H7 (cell line): ENCODE measurements at regions not wholly inside any gene's neighbourhood (a gene's known extent, or its start where the extent isn't known, plus 50 kb on each side); places are given as distances from the start of the nearest gene placed in this dataset.

Experiments used
- DNase-seq: peaks from one replicate; pipeline ENCODE4 v3.0.0; 2012
- H3K27me3 ChIP-seq: 2 replicates; pipeline ENCODE4 v1.6.0; 2011; ENCODE audit warnings: mild to moderate bottlenecking, low read length; ENCODE audit not compliant: control insufficient read depth, insufficient read depth
- H3K36me3 ChIP-seq: replicated peaks from 2 replicates; pipeline ENCODE4 v1.5.1; 2011; ENCODE audit warnings: low read length; ENCODE audit not compliant: control insufficient read depth, insufficient read depth
- H3K4me3 ChIP-seq: 2 replicates; pipeline ENCODE4 v1.5.1; 2011; ENCODE audit warnings: low read depth, mild to moderate bottlenecking, control low read depth, low read length, moderate library complexity; ENCODE audit not compliant: insufficient read depth

DNA sequence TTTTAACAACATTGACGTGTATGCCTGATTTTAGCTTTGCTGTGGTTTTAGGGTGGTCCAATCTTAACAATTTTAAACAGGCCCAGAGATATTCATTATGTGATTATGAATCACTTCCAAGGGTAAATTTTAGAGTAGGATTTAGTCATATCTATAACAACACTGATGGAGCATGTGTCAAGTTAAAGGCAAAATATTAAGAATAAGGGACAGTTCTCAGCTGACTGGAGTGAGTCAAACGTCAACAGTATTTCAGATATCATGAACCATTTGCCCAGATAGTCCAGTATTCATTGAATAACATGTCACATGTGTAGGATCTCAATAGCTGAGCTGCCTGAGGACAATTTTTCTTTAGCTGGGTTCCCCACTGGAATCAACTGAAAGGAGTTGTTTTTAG lies 61.3 kb upstream of the VCX2 start:
- no peaks in the 10 kb centered on the region for H3K36me3 ChIP-seq
- no peak for DNase-seq
- H3K27me3 ChIP-seq, result no peaks in the 10 kb centered on the region
- H3K4me3 ChIP-seq, result no peak overlapping the region

DNA sequence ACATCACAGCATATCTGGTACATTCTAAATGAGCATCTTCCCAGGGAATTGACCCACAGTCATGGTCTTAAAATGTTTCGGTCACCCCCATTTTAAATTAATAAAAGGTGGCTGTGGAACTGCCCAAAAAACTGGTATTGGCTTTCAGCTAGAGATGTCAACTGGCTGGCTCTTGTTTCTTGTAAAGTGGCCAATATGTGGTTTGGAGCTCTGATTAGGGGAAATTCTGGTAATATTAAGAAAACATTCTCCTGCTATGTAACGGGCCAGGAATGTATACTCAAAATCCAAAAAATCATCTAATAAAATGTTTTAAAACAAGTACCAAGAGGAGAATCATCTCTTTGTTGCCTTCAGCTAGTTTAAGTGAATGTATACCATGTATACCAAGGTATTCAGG lies 62.0 kb upstream of the VCX2 start:
- no peak for DNase-seq
- no peaks in the 10 kb centered on the region for H3K27me3 ChIP-seq
- no peaks in the 10 kb centered on the region for H3K36me3 ChIP-seq
- H3K4me3 ChIP-seq, result no peak overlapping the region

DNA sequence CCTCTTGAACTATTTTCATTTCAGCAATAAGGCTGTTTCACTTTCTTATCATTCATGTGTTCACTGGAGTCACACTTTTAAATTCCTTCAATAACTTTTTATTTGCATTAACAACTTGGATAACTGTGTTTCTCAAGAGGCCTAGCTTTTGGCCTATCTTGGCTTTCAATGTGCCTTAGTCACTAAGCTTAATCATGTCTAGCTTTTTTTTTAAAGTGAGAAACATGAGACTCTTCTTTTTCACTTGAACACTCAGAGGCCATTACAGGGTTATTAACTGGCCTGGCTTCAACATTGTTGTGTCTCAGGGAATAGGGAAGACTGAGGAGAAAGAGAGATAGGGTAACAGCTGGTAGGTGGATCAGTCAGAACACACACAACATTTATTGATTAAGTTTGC lies 64.0 kb upstream of the VCX2 start:
- Histone ChIP-seq H3K27me3 (no peaks in the 10 kb centered on the region), H3K36me3 (no peaks in the 10 kb centered on the region), H3K4me3 (no peak overlapping the region)
- no peak for DNase-seq

DNA sequence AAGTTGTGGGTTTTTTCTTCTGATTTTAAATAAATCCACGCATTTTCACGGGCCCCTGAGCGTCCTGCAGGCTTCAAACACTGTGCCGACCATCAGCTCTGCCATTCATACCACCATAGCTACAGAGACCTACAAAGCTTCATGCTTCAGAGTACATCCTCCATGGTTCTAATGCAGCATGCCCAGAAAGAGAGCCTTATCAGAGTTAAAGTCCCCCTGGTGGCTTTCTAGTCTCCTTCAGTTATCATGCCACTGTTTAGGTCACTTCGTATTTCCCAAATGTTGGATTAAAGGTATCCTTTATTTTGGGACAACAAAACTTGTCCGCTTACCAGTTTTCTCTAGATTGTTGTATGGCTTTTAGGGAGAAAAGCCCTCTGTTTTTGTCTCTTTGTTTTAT lies 66.7 kb upstream of the VCX2 start:
- Histone ChIP-seq H3K36me3 (no peaks in the 10 kb centered on the region), H3K27me3 (no peaks in the 10 kb centered on the region), H3K4me3 (no peak overlapping the region)
- no peak for DNase-seq

DNA sequence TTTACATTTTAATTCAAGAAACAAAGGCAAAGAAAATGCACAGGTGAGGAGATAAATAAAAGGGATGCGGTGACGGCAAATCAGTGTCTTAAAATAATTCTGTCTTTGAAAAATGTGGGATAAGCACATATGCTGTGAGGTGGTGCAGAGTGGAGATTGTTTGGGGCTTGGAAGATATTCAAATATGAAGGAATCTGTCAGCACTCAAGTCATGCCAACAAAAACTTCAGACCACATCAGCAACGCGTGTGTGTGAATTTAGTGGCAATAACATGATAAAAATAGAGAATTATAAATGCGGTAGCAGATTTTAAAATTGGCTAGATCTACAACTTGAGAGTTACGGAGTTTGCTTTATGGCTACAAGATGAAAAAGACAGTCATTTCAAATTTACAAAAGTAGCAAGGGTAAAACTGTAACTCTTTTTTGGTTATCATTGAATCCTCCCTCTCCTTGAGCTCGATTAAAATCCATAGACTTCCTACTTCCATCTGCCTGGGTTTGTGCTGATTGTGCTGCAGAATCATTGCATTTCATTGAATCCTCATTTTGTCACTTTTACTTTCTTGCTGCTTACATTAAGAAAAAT lies 71.5 kb upstream of the VCX2 start:
- Histone ChIP-seq H3K4me3 (no peak overlapping the region), H3K36me3 (no peaks in the 10 kb centered on the region)
- DNase-seq, result no peak

DNA sequence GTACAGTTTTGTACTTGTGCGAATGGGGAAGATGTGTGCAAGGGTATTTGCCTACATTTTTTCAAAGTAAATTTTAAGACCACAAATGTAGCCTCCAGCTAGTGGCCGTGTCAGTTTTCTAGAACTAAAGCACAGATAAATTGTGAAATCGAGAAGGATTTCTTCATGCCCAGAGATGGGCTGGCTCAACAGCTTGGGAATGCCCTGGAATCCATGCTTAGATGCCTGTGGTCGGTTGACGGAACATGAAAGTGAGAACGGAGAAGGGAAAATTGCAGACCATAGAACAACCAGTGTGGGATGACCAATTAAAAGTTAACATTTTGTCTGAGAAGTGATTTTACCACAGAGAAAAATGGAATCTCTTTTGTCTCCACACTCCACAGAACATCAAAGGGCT lies 73.2 kb upstream of the VCX2 start:
- no peaks in the 10 kb centered on the region for H3K27me3 ChIP-seq
- no peaks in the 10 kb centered on the region for H3K36me3 ChIP-seq
- no peak for DNase-seq
- H3K4me3 ChIP-seq, result no peak overlapping the region

More for the DNA sequence above, 71.5 kb upstream of the VCX2 start:
- H3K27me3 ChIP-seq, result no peaks in the 10 kb centered on the region

DNA sequence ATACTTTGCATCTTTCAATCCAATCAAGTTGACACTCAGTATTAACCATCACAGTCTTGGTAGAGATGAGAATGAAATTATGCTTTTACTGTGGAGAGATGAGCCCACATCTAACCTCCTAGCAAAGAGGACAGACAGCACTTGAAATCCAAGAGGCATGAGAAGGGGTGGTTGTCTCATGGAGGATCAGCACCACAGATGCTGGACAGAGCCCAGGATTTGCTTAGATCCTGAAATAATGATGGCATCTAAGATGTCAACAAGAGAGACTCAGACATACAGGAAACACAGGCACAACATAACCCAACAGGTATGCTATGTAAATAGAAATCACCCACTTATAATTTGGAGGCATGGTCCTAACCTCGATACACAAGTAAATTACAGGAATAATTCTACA lies 74.3 kb upstream of the VCX2 start:
- Histone ChIP-seq H3K27me3 (no peaks in the 10 kb centered on the region), H3K4me3 (no peak overlapping the region), H3K36me3 (no peaks in the 10 kb centered on the region)
- no peak for DNase-seq

DNA sequence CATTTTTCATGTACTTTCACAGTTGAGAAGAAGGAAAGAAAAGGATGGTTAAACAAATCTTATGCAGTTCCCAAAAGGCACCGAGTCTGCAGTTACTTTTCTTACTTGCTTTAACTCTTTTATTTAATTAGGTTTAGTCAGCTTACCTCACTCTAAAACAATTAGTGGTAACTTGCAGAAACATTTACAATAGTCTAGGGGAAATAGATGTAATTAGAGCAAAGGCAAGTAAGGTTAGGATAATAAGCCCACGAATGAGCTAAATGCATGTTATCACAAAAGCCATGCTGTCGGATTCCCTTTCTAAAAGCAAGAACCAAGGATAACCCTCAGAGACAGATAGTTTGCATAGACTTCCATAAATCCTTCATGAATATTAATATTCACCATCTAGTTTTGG lies 82.0 kb upstream of the VCX2 start:
- DNase-seq, result no peak
- Histone ChIP-seq H3K36me3 (no peaks in the 10 kb centered on the region), H3K4me3 (no peak overlapping the region), H3K27me3 (no peaks in the 10 kb centered on the region)

DNA sequence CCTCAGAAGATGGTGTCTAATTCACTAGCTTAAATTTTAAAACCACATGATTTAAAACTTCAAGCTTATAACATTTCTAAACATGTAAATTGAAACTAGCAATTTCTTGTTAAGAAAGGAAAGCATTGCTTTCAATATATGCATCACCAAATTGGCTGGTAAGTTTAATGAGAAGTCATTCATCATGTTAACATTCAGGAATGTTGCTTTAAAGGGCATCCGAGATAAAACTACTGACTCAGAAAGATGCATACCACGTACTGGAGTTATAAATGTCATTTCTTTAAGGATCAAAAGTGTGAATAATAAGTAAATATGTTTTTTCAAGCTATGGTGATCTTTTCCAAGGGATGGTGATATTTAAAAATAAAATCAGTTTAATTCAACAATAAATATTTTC lies 83.3 kb upstream of the VCX2 start:
- Histone ChIP-seq H3K36me3 (no peaks in the 10 kb centered on the region), H3K27me3 (no peaks in the 10 kb centered on the region), H3K4me3 (no peak overlapping the region)
- no peak for DNase-seq

DNA sequence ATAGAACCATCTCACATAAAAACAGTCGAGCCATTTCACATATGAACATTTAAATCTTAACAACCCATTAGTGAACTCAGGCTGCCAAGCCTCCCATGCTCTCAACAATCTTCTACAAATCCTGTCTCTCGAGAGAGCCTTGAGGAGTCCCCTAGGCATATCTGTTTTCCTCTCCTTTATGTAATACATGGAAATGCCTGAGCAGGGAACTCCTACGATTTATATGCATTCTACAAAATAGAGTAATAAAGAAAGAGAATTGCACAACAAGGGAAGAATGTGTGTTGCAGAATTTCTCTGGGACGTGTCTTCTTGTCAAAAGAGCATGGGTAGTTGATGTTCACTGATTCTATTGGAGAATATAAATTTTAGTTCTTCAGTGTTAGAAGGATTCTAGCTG lies 101.8 kb upstream of the VCX2 start:
- Histone ChIP-seq H3K4me3 (no peak overlapping the region), H3K27me3 (no peaks in the 10 kb centered on the region), H3K36me3 (no peaks in the 10 kb centered on the region)
- no peak for DNase-seq

DNA sequence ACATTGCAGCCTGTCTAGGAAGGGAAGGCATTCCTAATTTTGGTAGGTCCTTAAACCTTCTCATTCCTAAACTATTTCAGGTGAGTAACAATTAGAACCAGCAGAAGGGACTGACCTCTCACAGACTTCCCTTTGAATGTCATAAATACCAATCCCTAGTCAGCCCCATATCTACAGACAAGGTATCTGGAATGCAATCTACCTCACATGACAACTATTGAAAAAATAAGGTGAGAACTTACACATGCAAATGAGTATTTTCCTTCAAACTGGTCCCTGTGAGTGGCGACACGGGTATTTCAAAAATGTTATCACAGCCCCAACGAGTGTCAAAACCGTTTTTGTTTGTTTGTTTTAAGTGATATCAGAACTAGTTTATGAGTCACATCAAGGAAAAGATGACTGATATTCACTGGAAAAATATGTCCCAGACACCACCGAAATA lies 102.4 kb upstream of the VCX2 start:
- Histone ChIP-seq H3K4me3 (no peak overlapping the region), H3K36me3 (no peaks in the 10 kb centered on the region), H3K27me3 (no peaks in the 10 kb centered on the region)
- DNase-seq, result no peak

DNA sequence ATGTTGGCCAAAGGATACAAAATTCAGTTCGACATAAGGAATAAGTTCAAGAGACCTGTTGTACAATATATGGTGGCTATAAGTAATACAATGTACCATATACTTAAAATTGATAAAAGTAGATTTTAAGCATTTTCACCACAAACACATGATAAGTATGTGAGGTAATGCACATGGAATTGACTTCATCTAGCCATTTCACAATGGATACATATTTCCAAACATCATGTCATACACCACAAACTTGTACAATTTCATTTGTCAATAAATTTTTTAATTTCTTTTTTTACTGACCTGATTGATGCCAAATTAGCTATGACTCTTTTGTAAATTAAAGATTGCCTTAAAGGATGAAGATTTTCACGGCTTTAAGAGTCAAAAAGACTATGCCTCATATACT lies 103.1 kb upstream of the VCX2 start:
- Histone ChIP-seq H3K27me3 (no peaks in the 10 kb centered on the region), H3K4me3 (no peak overlapping the region), H3K36me3 (no peaks in the 10 kb centered on the region)
- DNase-seq, result no peak

DNA sequence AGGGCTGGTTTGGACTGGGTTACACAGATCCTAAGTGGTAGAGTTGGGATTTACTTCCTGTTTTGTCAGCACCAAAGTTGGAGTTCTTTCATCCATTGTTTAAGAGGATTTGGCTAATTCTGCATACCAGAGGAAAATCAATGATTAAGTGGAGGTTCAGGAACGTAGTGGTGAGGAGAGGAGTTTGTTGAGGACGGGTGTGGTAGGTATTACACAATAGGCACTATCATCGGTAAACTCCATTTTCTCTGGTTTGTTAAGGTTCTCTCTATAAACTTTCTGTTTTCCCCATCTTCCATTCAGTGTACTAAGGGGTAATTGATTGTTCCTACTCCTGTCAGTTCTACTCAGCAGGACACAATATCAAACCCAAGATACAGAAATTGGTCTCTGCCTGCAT lies 107.5 kb upstream of the VCX2 start:
- Histone ChIP-seq H3K4me3 (no peak overlapping the region), H3K36me3 (no peaks in the 10 kb centered on the region), H3K27me3 (no peaks in the 10 kb centered on the region)
- no peak for DNase-seq

DNA sequence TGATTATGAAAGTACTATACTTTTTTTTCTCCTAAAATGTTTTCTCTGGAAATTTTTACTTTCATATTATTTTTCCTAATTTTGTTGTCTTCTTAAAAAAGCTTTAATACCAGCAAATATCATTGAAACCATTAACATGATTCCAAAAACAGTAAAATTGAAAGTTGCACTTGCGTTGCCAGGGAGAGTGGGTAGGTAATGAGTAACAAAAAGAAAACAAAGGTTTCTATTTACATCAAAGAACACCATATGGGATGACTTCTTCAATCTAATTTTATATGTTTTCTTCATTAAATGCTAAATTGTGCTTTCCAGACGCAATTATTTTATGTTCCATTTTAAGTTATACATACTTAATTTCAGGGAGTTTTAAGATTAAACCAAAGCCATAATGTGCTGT lies 108.3 kb upstream of the VCX2 start:
- DNase-seq, result no peak
- H3K36me3 ChIP-seq, result no peaks in the 10 kb centered on the region

DNA sequence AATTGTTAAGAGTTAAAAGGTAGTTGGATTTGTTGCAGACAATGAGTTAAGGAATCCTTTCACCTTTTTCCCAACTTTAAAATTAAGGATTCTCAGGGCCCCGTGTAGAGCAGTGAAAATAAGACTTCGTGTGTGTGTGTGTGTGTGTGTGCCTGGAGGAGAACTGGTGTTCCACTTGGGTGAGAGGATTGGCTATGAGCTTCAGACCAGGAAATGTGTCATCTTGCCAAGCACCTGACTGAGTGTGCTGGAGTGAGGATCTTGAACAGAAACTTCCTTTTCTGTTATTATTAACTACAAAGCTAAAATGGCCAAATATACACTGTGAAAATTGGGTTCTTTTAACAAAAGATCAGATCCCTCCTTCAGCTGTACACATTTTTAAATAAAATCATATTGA lies 113.1 kb upstream of the VCX2 start:
- Histone ChIP-seq H3K36me3 (no peaks in the 10 kb centered on the region), H3K4me3 (no peak overlapping the region), H3K27me3 (no peaks in the 10 kb centered on the region)
- DNase-seq, result no peak

More for the DNA sequence above, 108.3 kb upstream of the VCX2 start:
- Histone ChIP-seq H3K4me3 (no peak overlapping the region), H3K27me3 (no peaks in the 10 kb centered on the region)

DNA sequence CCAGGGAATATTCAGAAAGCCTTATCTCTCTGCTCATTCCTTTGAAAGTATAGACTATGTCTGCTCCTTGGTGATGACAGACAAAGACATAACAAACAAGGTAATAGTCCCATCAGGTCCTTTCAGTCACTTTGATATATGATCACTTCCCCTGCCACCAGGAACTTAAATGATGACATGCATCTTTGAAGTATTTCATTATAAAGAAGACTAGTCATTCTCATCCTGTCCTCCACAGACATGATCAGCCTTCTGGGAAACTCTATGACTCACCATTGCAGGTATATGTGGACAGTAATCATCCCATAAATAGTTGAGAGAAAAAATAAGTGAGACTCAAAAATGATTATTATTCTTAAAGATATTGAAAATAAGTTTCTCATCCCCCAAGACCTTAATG lies 117.5 kb upstream of the VCX2 start:
- no peak for DNase-seq
- no peak overlapping the region for H3K4me3 ChIP-seq
- H3K27me3 ChIP-seq, result no peaks in the 10 kb centered on the region
- no peaks in the 10 kb centered on the region for H3K36me3 ChIP-seq
